Stomach (tissue), 4 donors: ENCODE measurements at regions not wholly inside any gene's neighbourhood (a gene's known extent, or its start where the extent isn't known, plus 50 kb on each side); places are given as distances from the start of the nearest gene placed in this dataset.

Experiments
- POLR2A ChIP-seq, 4 donors: fragments of 450-650 bp; IDR thresholded peaks; one replicate each; pipeline ENCODE4 v1.6.1; 2016; ENCODE audit warnings: antibody characterized with exemption in 4 of 4, control low read depth in 2 of 4, mild to moderate bottlenecking in 1 of 4, moderate library complexity in 1 of 4
- TF ChIP-seq, protein P1 (sequence below), 7 experiments: fragments of 450-650 bp in 4 of 7; fragments of 200-600 bp in 3 of 7; sonication (generic) in 3 of 7; IDR thresholded peaks; one replicate each; pipeline ENCODE4 v1.5.1; 2016 to 2019; ENCODE audit warnings: antibody characterized with exemption in 7 of 7, control low read depth in 2 of 7, mild to moderate bottlenecking in 1 of 7

DNA sequence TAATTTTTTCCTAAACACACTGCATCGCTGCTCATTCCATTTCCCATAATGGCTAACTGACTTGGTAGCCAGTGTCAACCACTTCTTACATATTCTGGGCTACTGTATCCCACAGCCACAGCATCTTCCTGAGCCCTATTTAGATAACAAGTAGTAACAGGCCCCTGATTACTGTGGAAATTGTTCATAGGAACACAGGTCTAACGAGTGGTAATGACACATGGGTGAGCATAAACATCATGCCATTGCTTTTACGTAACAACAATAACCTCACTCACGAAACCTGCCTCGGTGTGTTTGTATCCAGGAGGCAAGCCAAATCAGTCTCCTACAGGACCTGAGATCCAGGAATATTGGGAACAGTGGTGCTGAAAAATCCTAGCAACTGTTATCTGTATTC is 438.6 kb downstream of the KLF5 start:
- TF ChIP-seq, protein P1, sequence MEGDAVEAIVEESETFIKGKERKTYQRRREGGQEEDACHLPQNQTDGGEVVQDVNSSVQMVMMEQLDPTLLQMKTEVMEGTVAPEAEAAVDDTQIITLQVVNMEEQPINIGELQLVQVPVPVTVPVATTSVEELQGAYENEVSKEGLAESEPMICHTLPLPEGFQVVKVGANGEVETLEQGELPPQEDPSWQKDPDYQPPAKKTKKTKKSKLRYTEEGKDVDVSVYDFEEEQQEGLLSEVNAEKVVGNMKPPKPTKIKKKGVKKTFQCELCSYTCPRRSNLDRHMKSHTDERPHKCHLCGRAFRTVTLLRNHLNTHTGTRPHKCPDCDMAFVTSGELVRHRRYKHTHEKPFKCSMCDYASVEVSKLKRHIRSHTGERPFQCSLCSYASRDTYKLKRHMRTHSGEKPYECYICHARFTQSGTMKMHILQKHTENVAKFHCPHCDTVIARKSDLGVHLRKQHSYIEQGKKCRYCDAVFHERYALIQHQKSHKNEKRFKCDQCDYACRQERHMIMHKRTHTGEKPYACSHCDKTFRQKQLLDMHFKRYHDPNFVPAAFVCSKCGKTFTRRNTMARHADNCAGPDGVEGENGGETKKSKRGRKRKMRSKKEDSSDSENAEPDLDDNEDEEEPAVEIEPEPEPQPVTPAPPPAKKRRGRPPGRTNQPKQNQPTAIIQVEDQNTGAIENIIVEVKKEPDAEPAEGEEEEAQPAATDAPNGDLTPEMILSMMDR (IDR thresholded peaks at IDR 0.05), result no peak
- no peak for TF ChIP-seq POLR2A (IDR thresholded peaks at IDR 0.05)
